Suprapubic skin (tissue), 4 donors: ENCODE measurements at regions not wholly inside any gene's neighbourhood (a gene's known extent, or its start where the extent isn't known, plus 50 kb on each side); places are given as distances from the start of the nearest gene placed in this dataset.

Experiments used
- DNase-seq, 2 donors: peaks; one replicate each; pipeline ENCODE4 v3.0.0-alpha.2; 2019; ENCODE audit warnings: low spot score in 2 of 2
- H3K27ac ChIP-seq: fragments of 200-600 bp; sonication (generic); one replicate; pipeline ENCODE4 v1.5.1; 2019
- H3K27me3 ChIP-seq: fragments of 200-600 bp; sonication (generic); one replicate; pipeline ENCODE4 v1.5.1; 2019
- H3K36me3 ChIP-seq: fragments of 200-600 bp; sonication (generic); one replicate; pipeline ENCODE4 v1.5.1; 2019
- H3K4me1 ChIP-seq: fragments of 200-600 bp; sonication (generic); one replicate; pipeline ENCODE4 v1.5.1; 2019
- H3K4me3 ChIP-seq: fragments of 200-600 bp; sonication (generic); one replicate; pipeline ENCODE4 v1.5.1; 2019; ENCODE audit warnings: mild to moderate bottlenecking
- H3K9me3 ChIP-seq: fragments of 200-600 bp; sonication (generic); one replicate; pipeline ENCODE4 v1.5.1; 2019
- EP300 ChIP-seq: sonication (generic); formaldehyde crosslinking; IDR thresholded peaks from one replicate; pipeline ENCODE4 v1.6.1; 2017; ENCODE audit warnings: antibody characterized with exemption
- POLR2A ChIP-seq, 2 donors: fragments of 450-650 bp; IDR thresholded peaks; one replicate each; pipeline ENCODE4 v1.6.1; 2017; ENCODE audit warnings: antibody characterized with exemption in 2 of 2, mild to moderate bottlenecking in 2 of 2, moderate library complexity in 2 of 2
- POLR2AphosphoS5 ChIP-seq, 3 donors: sonication (generic); formaldehyde crosslinking; IDR thresholded peaks; one replicate each; pipeline ENCODE4 v1.6.1; 2017; ENCODE audit warnings: antibody characterized with exemption in 3 of 3
- WGBS: methylation state at CpG from one replicate; pipeline ENCODE4 v1.1.5; 2018; 5-methylcytosine and 5-hydroxymethylcytosine counted together
- TF ChIP-seq, protein P1 (sequence below), 2 donors: fragments of 200-600 bp in 1 of 2; fragments of 450-650 bp in 1 of 2; sonication (generic) in 1 of 2; IDR thresholded peaks; one replicate each; pipeline ENCODE4 v1.5.1; 2016 to 2019; ENCODE audit warnings: antibody characterized with exemption in 2 of 2, mild to moderate bottlenecking in 1 of 2, moderate library complexity in 1 of 2

DNA sequence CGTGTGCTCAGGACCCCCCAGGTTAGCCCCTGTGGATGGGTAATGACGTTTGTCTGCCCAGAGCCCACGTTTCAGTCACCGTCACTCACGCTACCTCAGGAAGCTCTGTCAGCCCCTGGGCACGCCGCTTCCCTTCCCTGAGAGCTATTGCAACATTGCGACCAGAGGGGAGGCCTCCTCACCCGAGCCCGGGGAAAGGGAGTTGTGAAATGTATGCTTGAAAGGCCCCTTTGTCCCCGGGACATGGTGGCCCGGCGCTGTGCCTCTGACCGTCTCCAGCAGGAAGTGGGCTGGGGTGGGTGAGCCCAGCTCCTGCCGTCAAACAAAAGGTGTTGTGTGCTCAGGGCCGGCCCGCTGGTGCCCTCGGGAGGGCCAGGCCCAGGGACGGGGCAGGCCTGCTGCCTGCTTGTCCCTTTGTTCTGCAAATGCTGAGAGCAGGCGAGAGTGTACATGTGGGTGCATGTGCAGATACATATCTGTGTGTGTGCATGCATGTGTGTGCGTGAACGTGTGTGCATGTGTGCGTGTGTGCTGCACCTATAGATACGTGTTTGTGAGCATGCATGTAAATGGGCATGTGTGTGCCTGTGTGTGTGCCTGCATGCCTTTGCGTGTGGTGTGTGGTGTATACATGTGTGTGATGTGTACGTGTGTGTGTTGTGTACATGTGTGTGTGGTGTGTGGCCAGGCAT is 1125.0 kb downstream of the BRD1 start:
- no peak for DNase-seq
- 76% methylated on average over 19 of the region's 26 CpGs for WGBS
- H3K27me3 ChIP-seq, result no peaks in the 10 kb centered on the region
- peaks cover 3% of the 10 kb centered on the region for H3K4me1 ChIP-seq
- no peaks in the 10 kb centered on the region for H3K9me3 ChIP-seq
- no peak overlapping the region for H3K4me3 ChIP-seq
- H3K27ac ChIP-seq, result peak overlapping the region; percentile 46
- no peak for TF ChIP-seq POLR2AphosphoS5 (IDR thresholded peaks at IDR 0.05)
- TF ChIP-seq POLR2A (IDR thresholded peaks at IDR 0.05), result no peak
- TF ChIP-seq, protein P1, sequence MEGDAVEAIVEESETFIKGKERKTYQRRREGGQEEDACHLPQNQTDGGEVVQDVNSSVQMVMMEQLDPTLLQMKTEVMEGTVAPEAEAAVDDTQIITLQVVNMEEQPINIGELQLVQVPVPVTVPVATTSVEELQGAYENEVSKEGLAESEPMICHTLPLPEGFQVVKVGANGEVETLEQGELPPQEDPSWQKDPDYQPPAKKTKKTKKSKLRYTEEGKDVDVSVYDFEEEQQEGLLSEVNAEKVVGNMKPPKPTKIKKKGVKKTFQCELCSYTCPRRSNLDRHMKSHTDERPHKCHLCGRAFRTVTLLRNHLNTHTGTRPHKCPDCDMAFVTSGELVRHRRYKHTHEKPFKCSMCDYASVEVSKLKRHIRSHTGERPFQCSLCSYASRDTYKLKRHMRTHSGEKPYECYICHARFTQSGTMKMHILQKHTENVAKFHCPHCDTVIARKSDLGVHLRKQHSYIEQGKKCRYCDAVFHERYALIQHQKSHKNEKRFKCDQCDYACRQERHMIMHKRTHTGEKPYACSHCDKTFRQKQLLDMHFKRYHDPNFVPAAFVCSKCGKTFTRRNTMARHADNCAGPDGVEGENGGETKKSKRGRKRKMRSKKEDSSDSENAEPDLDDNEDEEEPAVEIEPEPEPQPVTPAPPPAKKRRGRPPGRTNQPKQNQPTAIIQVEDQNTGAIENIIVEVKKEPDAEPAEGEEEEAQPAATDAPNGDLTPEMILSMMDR (IDR thresholded peaks at IDR 0.05), result no peak
- no peak for TF ChIP-seq EP300
- H3K36me3 ChIP-seq, result no peaks in the 10 kb centered on the region

DNA sequence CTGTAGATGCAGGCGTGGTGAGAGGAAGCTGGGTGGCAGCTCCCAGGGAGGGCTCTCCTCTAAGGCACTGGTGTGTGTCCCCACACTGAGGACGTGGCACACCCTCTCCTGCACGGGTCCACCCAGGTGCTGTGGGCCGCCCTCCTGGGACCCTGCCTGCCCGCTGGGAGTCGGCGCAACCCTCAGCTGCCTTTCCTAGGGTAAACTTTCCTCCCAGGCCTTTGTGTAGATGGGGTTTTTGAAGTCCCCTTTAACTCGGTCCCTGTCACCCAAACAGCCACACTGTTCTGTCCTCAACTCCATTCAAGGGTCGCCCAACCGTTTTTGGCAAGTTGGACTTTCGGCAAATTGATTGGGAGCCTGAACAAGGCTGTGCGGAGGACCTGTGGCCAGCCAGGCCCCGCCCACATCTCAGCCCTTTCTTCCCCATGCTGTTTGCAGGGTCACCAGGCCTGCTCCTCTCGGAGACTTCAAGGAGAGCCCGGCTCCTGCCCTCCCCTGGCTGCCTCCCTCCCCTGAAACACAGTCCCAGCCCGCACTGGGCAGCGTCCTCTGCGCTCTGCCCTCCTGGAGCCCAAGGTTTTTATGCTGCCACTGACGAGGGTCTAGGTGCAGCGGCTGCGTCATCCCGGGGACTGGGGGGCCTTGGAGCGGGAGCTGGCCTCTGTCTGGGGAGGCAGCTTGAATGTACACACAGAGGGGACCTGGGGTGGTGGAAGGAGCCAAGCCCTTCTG is 1126.2 kb downstream of the BRD1 start:
- WGBS, result 87% methylated on average over 20 of the region's 23 CpGs
- Histone ChIP-seq H3K4me1 (peaks cover 3% of the 10 kb centered on the region), H3K36me3 (no peaks in the 10 kb centered on the region), H3K27me3 (no peaks in the 10 kb centered on the region), H3K9me3 (no peaks in the 10 kb centered on the region), H3K27ac (no peak overlapping the region), H3K4me3 (no peak overlapping the region)
- DNase-seq, result no peak
- TF ChIP-seq POLR2A (IDR thresholded peaks at IDR 0.05), result no peak

DNA sequence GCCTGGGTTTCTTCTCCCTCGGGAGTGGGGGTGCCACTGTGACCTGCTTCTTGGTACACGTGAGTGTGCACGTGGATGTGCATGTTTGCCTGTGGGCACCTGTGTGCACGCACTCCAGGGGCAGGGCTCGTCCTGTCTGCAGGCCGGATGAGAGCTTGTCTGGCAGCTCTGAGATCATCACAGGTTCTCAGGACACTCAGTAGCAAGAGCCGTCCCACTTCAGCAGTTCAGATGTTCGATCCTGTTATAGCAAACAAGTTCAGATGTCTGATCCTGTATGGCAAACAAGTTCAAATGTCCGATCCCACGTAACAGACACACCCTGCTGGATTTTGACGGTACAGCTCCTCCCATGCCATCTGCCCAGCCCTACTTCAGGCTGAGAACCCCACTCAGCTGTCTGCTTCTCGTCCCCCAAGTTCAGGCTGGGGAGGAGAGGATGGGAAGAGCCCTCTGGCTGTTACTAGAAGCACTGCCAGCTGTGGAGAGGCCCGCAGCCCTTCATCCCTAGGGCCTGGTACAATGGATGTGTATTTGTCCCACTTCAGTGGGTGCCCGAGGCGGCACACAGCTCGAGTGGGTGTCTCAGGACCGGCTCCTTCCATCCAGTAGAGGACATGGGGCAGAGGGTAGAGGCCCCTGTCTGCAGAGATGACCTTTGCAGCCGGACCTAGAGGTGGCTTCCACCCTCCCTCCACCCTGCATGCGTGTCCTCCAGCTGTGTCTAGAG is 1126.9 kb downstream of the BRD1 start:
- 63% methylated on average over 8 of the region's 19 CpGs for WGBS
- DNase-seq, result no peak
- Histone ChIP-seq H3K4me3 (no peak overlapping the region), H3K27me3 (no peaks in the 10 kb centered on the region), H3K9me3 (no peaks in the 10 kb centered on the region), H3K36me3 (no peaks in the 10 kb centered on the region), H3K27ac (no peak overlapping the region), H3K4me1 (peaks cover 3% of the 10 kb centered on the region)
- TF ChIP-seq EP300, result no peak
- TF ChIP-seq POLR2A (IDR thresholded peaks at IDR 0.05), result no peak

DNA sequence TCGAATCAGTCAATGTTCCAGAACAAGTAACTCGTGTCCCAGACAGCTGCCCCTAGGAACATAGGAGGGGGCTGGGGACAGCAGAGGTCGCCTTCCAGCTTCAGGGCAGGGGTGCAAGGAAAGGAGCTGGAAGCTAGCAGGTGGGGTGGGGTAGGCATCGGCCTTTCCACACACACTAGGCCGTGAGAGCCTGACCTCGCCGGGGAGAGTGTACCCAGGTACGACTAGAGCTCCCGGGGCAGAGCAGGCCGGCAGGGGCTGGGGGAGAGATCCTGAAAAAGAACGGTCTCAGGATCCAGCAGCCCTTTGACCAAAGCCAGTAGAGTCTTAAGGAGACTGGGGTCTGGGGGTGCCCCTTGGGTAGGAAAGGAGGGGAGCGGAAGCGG is 1127.5 kb downstream of the BRD1 start:
- H3K4me3 ChIP-seq, result no peak overlapping the region
- H3K36me3 ChIP-seq, result no peaks in the 10 kb centered on the region
- DNase-seq, result no peak
- 82% methylated on average over 7 of the region's 13 CpGs for WGBS
- no peaks in the 10 kb centered on the region for H3K27me3 ChIP-seq
- no peak overlapping the region for H3K27ac ChIP-seq
- TF ChIP-seq POLR2A (IDR thresholded peaks at IDR 0.05), result no peak
- TF ChIP-seq POLR2AphosphoS5 (IDR thresholded peaks at IDR 0.05), result no peak
- TF ChIP-seq, protein P1 (IDR thresholded peaks at IDR 0.05), result no peak
- TF ChIP-seq EP300, result no peak
- peaks cover 3% of the 10 kb centered on the region for H3K4me1 ChIP-seq
- H3K9me3 ChIP-seq, result no peaks in the 10 kb centered on the region

DNA sequence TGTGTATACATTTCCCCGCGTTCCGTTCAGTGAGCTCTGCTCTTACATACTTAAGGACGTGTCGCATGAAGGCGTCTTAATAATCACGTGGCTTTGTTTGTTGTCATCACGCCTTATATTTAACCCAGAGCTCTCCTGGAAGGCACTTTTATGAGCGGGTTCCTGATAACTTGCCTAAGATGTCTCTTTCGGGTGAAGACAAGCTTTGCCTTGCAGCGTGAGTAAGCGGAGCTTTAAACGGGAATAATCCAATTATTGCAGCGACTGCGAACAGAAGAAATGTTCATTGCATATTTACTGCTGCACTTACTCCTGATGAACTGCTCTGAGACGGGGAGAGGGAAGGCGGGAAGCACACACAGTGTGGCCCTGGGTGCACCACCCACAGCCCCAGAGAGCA is 1128.2 kb downstream of the BRD1 start:
- Histone ChIP-seq H3K9me3 (no peaks in the 10 kb centered on the region), H3K36me3 (no peaks in the 10 kb centered on the region), H3K4me1 (peaks cover 3% of the 10 kb centered on the region), H3K4me3 (no peak overlapping the region), H3K27ac (no peak overlapping the region), H3K27me3 (no peaks in the 10 kb centered on the region)
- no peak for TF ChIP-seq POLR2AphosphoS5 (IDR thresholded peaks at IDR 0.05)
- TF ChIP-seq EP300, result no peak
- TF ChIP-seq, protein P1 (IDR thresholded peaks at IDR 0.05), result no peak
- TF ChIP-seq POLR2A (IDR thresholded peaks at IDR 0.05), result no peak
- 85% methylated on average over 17 of the region's 17 CpGs for WGBS
- DNase-seq, result no peak

DNA sequence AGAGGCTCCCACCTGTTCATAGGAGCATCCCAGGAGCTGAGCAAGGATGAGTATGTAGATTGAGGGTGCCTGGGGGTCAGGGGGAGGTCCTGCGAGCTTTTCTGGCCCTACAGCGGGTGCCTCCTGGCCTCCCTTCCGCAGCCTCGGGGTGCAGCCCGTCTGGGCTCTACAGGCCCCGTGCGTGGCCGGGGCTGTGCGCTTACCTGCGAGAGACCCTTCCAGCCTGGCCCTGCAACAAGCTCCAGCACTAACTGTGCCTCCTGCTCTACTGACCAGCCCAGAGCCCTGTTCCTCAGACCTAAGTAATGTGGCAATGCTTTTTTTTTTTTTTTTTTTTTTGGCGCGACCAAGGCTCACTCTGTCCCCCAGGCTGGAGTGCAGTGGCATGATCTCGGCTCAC is 1129.1 kb downstream of the BRD1 start:
- H3K27me3 ChIP-seq, result no peaks in the 10 kb centered on the region
- peaks cover 1% of the 10 kb centered on the region for H3K4me1 ChIP-seq
- no peak overlapping the region for H3K4me3 ChIP-seq
- DNase-seq, result no peak
- H3K27ac ChIP-seq, result no peak overlapping the region
- 67% methylated on average over 7 of the region's 13 CpGs for WGBS
- H3K36me3 ChIP-seq, result no peaks in the 10 kb centered on the region
- no peaks in the 10 kb centered on the region for H3K9me3 ChIP-seq
- TF ChIP-seq, protein P1 (IDR thresholded peaks at IDR 0.05), result no peak
- TF ChIP-seq POLR2AphosphoS5 (IDR thresholded peaks at IDR 0.05) (no peak), POLR2A (IDR thresholded peaks at IDR 0.05) (no peak), EP300 (no peak)
